Progenitor cell of endocrine pancreas (in vitro differentiated cells): ENCODE measurements at regions not wholly inside any gene's neighbourhood (a gene's known extent, or its start where the extent isn't known, plus 50 kb on each side); places are given as distances from the start of the nearest gene placed in this dataset.

Experiments used
- DNase-seq: peaks from one replicate; pipeline ENCODE4 v3.0.0; 2021; ENCODE audit warnings: low spot score; ENCODE audit not compliant: unreplicated experiment
- H3K27ac Mint-ChIP-seq: 2 replicates; pipeline ENCODE4 v1.8.0; 2021; ENCODE audit warnings: mild to moderate bottlenecking, moderate library complexity, mixed read lengths
- H3K27me3 Mint-ChIP-seq: 2 replicates; pipeline ENCODE4 v1.8.0; 2021; ENCODE audit warnings: mixed read lengths
- H3K36me3 Mint-ChIP-seq: 2 replicates; pipeline ENCODE4 v1.8.0; 2022; ENCODE audit warnings: mixed read lengths; ENCODE audit not compliant: insufficient read depth
- H3K4me1 Mint-ChIP-seq: 2 replicates; pipeline ENCODE4 v1.8.0; 2021; ENCODE audit warnings: low read depth, mixed read lengths
- H3K4me3 Mint-ChIP-seq: 2 replicates; pipeline ENCODE4 v1.8.0; 2021; ENCODE audit warnings: low read depth, mild to moderate bottlenecking, moderate library complexity, mixed read lengths
- H3K9me3 Mint-ChIP-seq: 2 replicates; pipeline ENCODE4 v1.8.0; 2021; ENCODE audit warnings: low read depth, mixed read lengths
- CTCF ChIP-seq: fragments of 200-600 bp; sonication (generic); IDR thresholded peaks from one replicate; pipeline ENCODE4 v1.5.0; 2021; ENCODE audit warnings: antibody characterized with exemption, mild to moderate bottlenecking; ENCODE audit not compliant: unreplicated experiment

- Mint-ChIP-seq H3K36me3 (no peaks in the 10 kb centered on the region), H3K4me3 (no peak overlapping the region), H3K9me3 (peaks cover 4% of the 10 kb centered on the region), H3K27me3 (no peaks in the 10 kb centered on the region), H3K4me1 (peaks cover 1% of the 10 kb centered on the region), H3K27ac (no peak overlapping the region)
- no peak for DNase-seq
- no peak for TF ChIP-seq CTCF
These were observed 355.8 kb upstream of the LYPLAL1 start for GRCh38 chr1:218817691-218818465.

DNA sequence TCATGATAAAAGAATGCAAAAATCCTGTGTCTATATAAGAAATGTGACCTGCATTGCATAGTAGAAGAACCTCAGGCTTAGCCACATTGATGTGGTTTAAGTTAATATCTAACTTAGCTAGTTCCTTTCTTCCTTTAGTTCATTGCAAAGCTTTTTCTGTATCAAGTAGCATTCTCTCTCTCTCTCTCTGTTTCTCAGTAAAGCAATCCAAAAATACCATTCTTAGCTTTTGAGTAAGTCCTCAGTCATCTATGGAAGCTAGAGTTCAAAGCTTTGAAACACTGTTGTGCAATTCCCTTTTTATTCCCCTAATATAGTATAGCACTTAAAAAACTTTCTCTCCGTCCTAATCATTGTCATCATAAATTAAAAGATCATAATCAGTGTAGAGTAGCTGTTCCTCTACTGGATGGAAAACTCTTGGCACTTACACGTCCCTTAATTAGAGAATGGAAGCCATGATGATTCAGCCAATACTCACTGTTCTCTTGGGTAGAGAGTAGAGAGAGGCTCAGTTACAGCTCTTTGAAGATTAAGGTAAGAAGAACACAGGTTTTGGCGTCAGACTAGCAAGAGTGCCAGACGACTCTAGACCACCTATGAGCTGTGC lies 350.3 kb upstream of the LYPLAL1 start:
- H3K27ac Mint-ChIP-seq, result no peak overlapping the region
- no peak overlapping the region for H3K4me3 Mint-ChIP-seq
- no peaks in the 10 kb centered on the region for H3K27me3 Mint-ChIP-seq
- H3K9me3 Mint-ChIP-seq, result peaks cover 4% of the 10 kb centered on the region
- TF ChIP-seq CTCF, result no peak
- no peaks in the 10 kb centered on the region for H3K36me3 Mint-ChIP-seq
- no peak for DNase-seq
- H3K4me1 Mint-ChIP-seq, result no peaks in the 10 kb centered on the region

GRCh38 chr1:218827486-218827885 lies 346.2 kb upstream of the LYPLAL1 start:
- Mint-ChIP-seq H3K9me3 (peaks cover 3% of the 10 kb centered on the region), H3K27me3 (no peaks in the 10 kb centered on the region), H3K4me3 (no peak overlapping the region), H3K36me3 (no peaks in the 10 kb centered on the region), H3K27ac (no peak overlapping the region), H3K4me1 (no peaks in the 10 kb centered on the region)
- TF ChIP-seq CTCF, result no peak
- DNase-seq, result no peak

- Mint-ChIP-seq H3K9me3 (peaks cover 3% of the 10 kb centered on the region), H3K27me3 (no peaks in the 10 kb centered on the region)
These were observed 345.5 kb upstream of the LYPLAL1 start for GRCh38 chr1:218828125-218828650.

More at GRCh38 chr1:218828125-218828650, 345.5 kb upstream of the LYPLAL1 start:
- Mint-ChIP-seq H3K36me3 (no peaks in the 10 kb centered on the region), H3K27ac (no peak overlapping the region), H3K4me1 (no peaks in the 10 kb centered on the region), H3K4me3 (no peak overlapping the region)
- no peak for DNase-seq
- no peak for TF ChIP-seq CTCF
